SK-N-SH (cell line): ENCODE measurements at regions not wholly inside any gene's neighbourhood (a gene's known extent, or its start where the extent isn't known, plus 50 kb on each side); places are given as distances from the start of the nearest gene placed in this dataset.

Experiments
- CTCF ChIA-PET: fragments of 300-600, 350-600 bp; formaldehyde crosslinking; extraction: SDS; loops from one replicate; lab custom pipeline; 2021; lab: Yijun Ruan, JAX
- POLR2A ChIA-PET: fragments of 350-600 bp; sonication (Branson Sonifier 250); formaldehyde crosslinking; extraction: SDS; loops from one replicate; lab custom pipeline; 2020; ENCODE audit warnings: antibody characterized with exemption, inconsistent platforms; lab: Yijun Ruan, JAX
- DNase-seq: peaks from one replicate; pipeline ENCODE4 v3.0.0; 2012
- H2AFZ ChIP-seq: fragments of 200-600 bp; sonication (generic); 2 replicates; pipeline ENCODE4 v1.8.1; 2016; ENCODE audit warnings: antibody characterized with exemption, mild to moderate bottlenecking, low read depth
- H3F3A ChIP-seq: fragments of 200-600 bp; sonication (generic); replicated peaks from 2 replicates; pipeline ENCODE3; 2016; ENCODE audit warnings: antibody characterized with exemption, mild to moderate bottlenecking; ENCODE audit not compliant: insufficient read depth
- H3K27ac ChIP-seq, 2 experiments: fragments of 200-500 bp in 1 of 2; fragments of 200-600 bp in 1 of 2; sonication (Bioruptor generic) in 1 of 2; sonication (generic), shearing (Covaris generic) in 1 of 2; 2 replicates each; pipeline versions ENCODE4 v1.5.1 to v1.6.1; 2014 to 2016; ENCODE audit warnings: low read depth in 2 of 2, inconsistent platforms in 1 of 2, low read length in 1 of 2, mild to moderate bottlenecking in 1 of 2, mixed read lengths in 1 of 2
- H3K27me3 ChIP-seq: fragments of 200-600 bp; sonication (generic), shearing (Covaris generic); 2 replicates; pipeline ENCODE4 v1.6.1; 2016; ENCODE audit warnings: mixed run types; ENCODE audit not compliant: insufficient read depth
- H3K36me3 ChIP-seq, 2 experiments: fragments of 200-500 bp in 1 of 2; fragments of 200-600 bp in 1 of 2; sonication (Bioruptor generic) in 1 of 2; sonication (generic) in 1 of 2; replicated peaks in 1 of 2; 2 replicates each; pipeline versions ENCODE3 to v1.5.1; 2014 to 2016; ENCODE audit warnings: low read length in 1 of 2, mild to moderate bottlenecking in 1 of 2; ENCODE audit not compliant: insufficient read depth in 2 of 2, control insufficient read depth in 1 of 2
- H3K4me1 ChIP-seq, 2 experiments: fragments of 200-500 bp in 1 of 2; fragments of 200-600 bp in 1 of 2; sonication (Bioruptor generic) in 1 of 2; sonication (generic), shearing (Covaris generic) in 1 of 2; 2 replicates each; pipeline versions ENCODE4 v1.5.1 to v1.6.1; 2014 to 2016; ENCODE audit warnings: low read depth in 1 of 2, low read length in 1 of 2, mixed run types in 1 of 2; ENCODE audit not compliant: insufficient read depth in 2 of 2, control insufficient read depth in 1 of 2
- H3K4me2 ChIP-seq: fragments of 200-600 bp; sonication (generic), shearing (Covaris generic); 2 replicates; pipeline ENCODE4 v1.6.1; 2017; ENCODE audit warnings: mixed run types
- H3K4me3 ChIP-seq, 2 experiments: fragments of 200-500 bp in 1 of 2; fragments of 200-600 bp in 1 of 2; sonication (Bioruptor generic) in 1 of 2; sonication (generic), shearing (Covaris generic) in 1 of 2; 2 replicates each; pipeline versions ENCODE4 v1.5.1 to v1.8.1; 2014 to 2016; ENCODE audit warnings: low read depth in 2 of 2, inconsistent platforms in 1 of 2, low read length in 1 of 2, mild to moderate bottlenecking in 1 of 2, mixed read lengths in 1 of 2, moderate library complexity in 1 of 2
- H3K79me2 ChIP-seq: fragments of 200-600 bp; sonication (generic); 2 replicates; pipeline ENCODE4 v1.8.1; 2017; ENCODE audit warnings: mild to moderate bottlenecking; ENCODE audit not compliant: insufficient read depth
- H3K9ac ChIP-seq: fragments of 200-600 bp; sonication (generic); 2 replicates; pipeline ENCODE4 v1.6.1; 2017; ENCODE audit warnings: mixed run types
- H3K9me2 ChIP-seq: fragments of 200-600 bp; sonication (generic); 2 replicates; pipeline ENCODE4 v1.6.1; 2017; ENCODE audit warnings: mixed run types
- H3K9me3 ChIP-seq: fragments of 200-600 bp; sonication (generic); 2 replicates; pipeline ENCODE4 v1.6.1; 2017; ENCODE audit warnings: mixed run types, mild to moderate bottlenecking, moderate library complexity
- H4K20me1 ChIP-seq: fragments of 200-600 bp; sonication (generic); 2 replicates; pipeline ENCODE4 v1.6.1; 2017; ENCODE audit warnings: mild to moderate bottlenecking, mixed run types; ENCODE audit not compliant: insufficient read depth
- CHD2 ChIP-seq: fragments of 150-350 bp; IDR thresholded peaks from 2 replicates; pipeline ENCODE4 v1.6.1; 2018; ENCODE audit warnings: low read length; ENCODE audit not compliant: partially characterized antibody
- EZH2phosphoT487 ChIP-seq: fragments of 200-600 bp; sonication (generic); IDR thresholded peaks from 2 replicates; pipeline ENCODE4 v1.6.1; 2017; ENCODE audit warnings: low read depth, mixed run types, mild to moderate bottlenecking, antibody characterized with exemption, moderate library complexity, borderline replicate concordance
- FOXJ3 ChIP-seq: sonication (generic); formaldehyde crosslinking; IDR thresholded peaks from 2 replicates; pipeline ENCODE4 v1.5.1; 2020; ENCODE audit warnings: mild to moderate bottlenecking, missing genetic modification reagents
- FOXM1 ChIP-seq: IDR thresholded peaks from 2 replicates; pipeline ENCODE4 v1.4.0; 2012; ENCODE audit warnings: low read depth, mild to moderate bottlenecking
- GABPA ChIP-seq: IDR thresholded peaks from 2 replicates; pipeline ENCODE4 v1.4.0; 2012; ENCODE audit warnings: low read depth, mild to moderate bottlenecking
- JUND ChIP-seq: IDR thresholded peaks from 2 replicates; pipeline ENCODE4 v1.4.0; 2012
- MAX ChIP-seq: IDR thresholded peaks from 2 replicates; pipeline ENCODE4 v1.4.0; 2012; ENCODE audit warnings: low read depth
- MEF2A ChIP-seq: IDR thresholded peaks from 2 replicates; pipeline ENCODE4 v1.4.0; 2012; ENCODE audit warnings: low read depth, borderline replicate concordance
- NFIC ChIP-seq: IDR thresholded peaks from 2 replicates; pipeline ENCODE4 v1.4.0; 2012; ENCODE audit warnings: borderline replicate concordance
- POLR2AphosphoS5 ChIP-seq: IDR thresholded peaks from 2 replicates; pipeline ENCODE4 v1.6.1; 2012; ENCODE audit warnings: low read depth, low read length
- RCOR1 ChIP-seq: fragments of 150-350 bp; IDR thresholded peaks from 2 replicates; pipeline ENCODE4 v1.6.1; 2017; ENCODE audit warnings: antibody characterized with exemption, low read length
- REST ChIP-seq: IDR thresholded peaks from 2 replicates; pipeline ENCODE4 v1.6.1; 2012; ENCODE audit warnings: mild to moderate bottlenecking, low read depth, low read length, moderate library complexity
- RFX5 ChIP-seq: IDR thresholded peaks from 2 replicates; pipeline ENCODE4 v1.6.1; 2012; ENCODE audit warnings: mild to moderate bottlenecking, improper control_type of control experiment, low read length
- RXRA ChIP-seq: IDR thresholded peaks from 2 replicates; pipeline ENCODE4 v1.4.0; 2012; ENCODE audit warnings: low read depth, mild to moderate bottlenecking, borderline replicate concordance
- SIN3A ChIP-seq: IDR thresholded peaks from 2 replicates; pipeline ENCODE4 v1.6.1; 2012; ENCODE audit warnings: low read depth, mild to moderate bottlenecking, low read length, moderate library complexity, borderline replicate concordance
- whole genome bisulfite sequencing: methylation state at CpG from one replicate; pipeline ENCODE4 v1.1.6; 2017; ENCODE audit warnings: low lambda C conversion rate; 5-methylcytosine and 5-hydroxymethylcytosine counted together
- TF ChIP-seq, protein P1 (sequence below): fragments of 150-350 bp; IDR thresholded peaks from 2 replicates; pipeline ENCODE4 v1.6.1; 2017; ENCODE audit warnings: antibody characterized with exemption, low read length, low read depth, borderline replicate concordance
- TF ChIP-seq, protein P2 (sequence below): IDR thresholded peaks from 2 replicates; pipeline ENCODE4 v1.4.0; 2012; ENCODE audit warnings: low read depth, borderline replicate concordance

DNA sequence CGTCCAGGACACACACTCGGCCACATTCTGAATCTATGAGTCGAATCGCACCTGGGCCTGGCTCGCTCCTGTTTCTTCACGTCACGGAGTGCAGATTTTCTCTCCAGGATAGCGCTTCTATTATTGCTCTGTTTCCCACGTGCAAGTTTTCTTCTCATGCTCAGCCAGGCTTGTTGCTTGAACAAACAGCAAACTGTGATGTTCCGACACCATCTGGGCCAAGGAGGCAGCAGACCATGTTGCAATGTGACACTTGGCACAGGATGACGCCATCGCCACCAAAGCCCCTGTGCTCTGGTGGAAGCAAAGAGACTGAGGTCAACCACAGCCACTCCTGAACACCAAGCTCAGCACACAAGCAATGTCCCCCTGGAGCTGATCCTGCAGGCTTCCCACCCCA is 507.1 kb upstream of the ADARB2 start (continued):
- no peak for TF ChIP-seq JUND

DNA sequence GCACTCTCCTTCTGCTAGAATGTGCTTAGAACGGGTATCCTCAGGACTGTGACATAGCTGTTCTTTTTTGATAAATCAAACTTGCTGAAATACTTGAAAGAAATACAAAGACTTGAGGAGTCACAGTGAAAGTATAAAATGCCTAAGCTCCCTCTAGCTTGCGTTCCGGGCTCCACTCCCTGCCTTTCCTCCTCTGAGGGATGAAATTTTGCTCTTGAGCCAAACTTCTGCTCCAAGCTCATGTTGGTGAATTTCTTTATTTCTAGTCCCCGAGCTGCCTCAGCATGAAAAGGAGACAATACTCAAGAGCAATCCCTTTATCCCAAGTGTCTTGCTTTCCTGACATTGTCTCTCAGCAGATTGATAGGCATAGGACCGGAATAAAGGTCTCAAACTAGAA is 499.6 kb upstream of the ADARB2 start:
- no peaks in the 10 kb centered on the region for H3K27me3 ChIP-seq
- no peak overlapping the region for H3K4me3 ChIP-seq
- H3K27ac ChIP-seq = no peak overlapping the region
- H3K4me2 ChIP-seq = no peak overlapping the region
- ChIA-PET CTCF (no interaction called here), POLR2A (no interaction called here)
- no peaks in the 10 kb centered on the region for H3F3A ChIP-seq
- H4K20me1 ChIP-seq = no peaks in the 10 kb centered on the region
- TF ChIP-seq MEF2A (no peak), NFIC (no peak), FOXM1 (no peak), SIN3A (no peak), REST (no peak), GABPA (no peak), JUND (no peak), EZH2phosphoT487 (no peak), MAX (no peak), RFX5 (no peak), FOXJ3 (CRISPR knock-in tag) (no peak), RXRA (no peak), POLR2AphosphoS5 (no peak), RCOR1 (no peak), CHD2 (no peak)
- TF ChIP-seq, protein P1, sequence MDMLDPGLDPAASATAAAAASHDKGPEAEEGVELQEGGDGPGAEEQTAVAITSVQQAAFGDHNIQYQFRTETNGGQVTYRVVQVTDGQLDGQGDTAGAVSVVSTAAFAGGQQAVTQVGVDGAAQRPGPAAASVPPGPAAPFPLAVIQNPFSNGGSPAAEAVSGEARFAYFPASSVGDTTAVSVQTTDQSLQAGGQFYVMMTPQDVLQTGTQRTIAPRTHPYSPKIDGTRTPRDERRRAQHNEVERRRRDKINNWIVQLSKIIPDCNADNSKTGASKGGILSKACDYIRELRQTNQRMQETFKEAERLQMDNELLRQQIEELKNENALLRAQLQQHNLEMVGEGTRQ = no peak
- TF ChIP-seq, protein P2, sequence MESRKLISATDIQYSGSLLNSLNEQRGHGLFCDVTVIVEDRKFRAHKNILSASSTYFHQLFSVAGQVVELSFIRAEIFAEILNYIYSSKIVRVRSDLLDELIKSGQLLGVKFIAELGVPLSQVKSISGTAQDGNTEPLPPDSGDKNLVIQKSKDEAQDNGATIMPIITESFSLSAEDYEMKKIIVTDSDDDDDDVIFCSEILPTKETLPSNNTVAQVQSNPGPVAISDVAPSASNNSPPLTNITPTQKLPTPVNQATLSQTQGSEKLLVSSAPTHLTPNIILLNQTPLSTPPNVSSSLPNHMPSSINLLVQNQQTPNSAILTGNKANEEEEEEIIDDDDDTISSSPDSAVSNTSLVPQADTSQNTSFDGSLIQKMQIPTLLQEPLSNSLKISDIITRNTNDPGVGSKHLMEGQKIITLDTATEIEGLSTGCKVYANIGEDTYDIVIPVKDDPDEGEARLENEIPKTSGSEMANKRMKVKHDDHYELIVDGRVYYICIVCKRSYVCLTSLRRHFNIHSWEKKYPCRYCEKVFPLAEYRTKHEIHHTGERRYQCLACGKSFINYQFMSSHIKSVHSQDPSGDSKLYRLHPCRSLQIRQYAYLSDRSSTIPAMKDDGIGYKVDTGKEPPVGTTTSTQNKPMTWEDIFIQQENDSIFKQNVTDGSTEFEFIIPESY = no peak
- no peak overlapping the region for H3K9ac ChIP-seq
- no peaks in the 10 kb centered on the region for H3K9me2 ChIP-seq
- no peaks in the 10 kb centered on the region for H3K79me2 ChIP-seq
- DNase-seq = no peak
- 34% methylated on average over 5 of the region's 5 CpGs for WGBS
- no peaks in the 10 kb centered on the region for H3K36me3 ChIP-seq
- no peak overlapping the region for H2AFZ ChIP-seq
- no peaks in the 10 kb centered on the region for H3K4me1 ChIP-seq
- H3K9me3 ChIP-seq = no peaks in the 10 kb centered on the region
